Testis (tissue), 2 donors: ENCODE measurements at regions not wholly inside any gene's neighbourhood (a gene's known extent, or its start where the extent isn't known, plus 50 kb on each side); places are given as distances from the start of the nearest gene placed in this dataset.

Experiments used
- DNase-seq: peaks from one replicate; pipeline ENCODE4 v3.0.0-alpha.2; 2019
- H3K27ac ChIP-seq, 2 donors: fragments of 200-600 bp; sonication (generic); one replicate each; pipeline ENCODE4 v1.5.1; 2019
- H3K27me3 ChIP-seq: fragments of 200-600 bp; sonication (generic); one replicate; pipeline ENCODE4 v1.5.1; 2019
- H3K36me3 ChIP-seq: fragments of 200-600 bp; sonication (generic); one replicate; pipeline ENCODE4 v1.5.1; 2017; ENCODE audit warnings: low read depth; ENCODE audit errors: missing control alignments
- H3K4me1 ChIP-seq: fragments of 200-600 bp; sonication (generic); one replicate; pipeline ENCODE4 v1.5.1; 2019
- H3K4me3 ChIP-seq, 2 donors: fragments of 200-600 bp; sonication (generic); one replicate each; pipeline ENCODE4 v1.5.1; 2017 to 2019
- H3K9me3 ChIP-seq: fragments of 200-600 bp; sonication (generic); one replicate; pipeline ENCODE4 v1.5.1; 2017
- POLR2A ChIP-seq: fragments of 450-650 bp; IDR thresholded peaks from one replicate; pipeline ENCODE4 v1.6.1; 2017; ENCODE audit warnings: antibody characterized with exemption, mild to moderate bottlenecking, moderate library complexity
- WGBS, 2 donors: methylation state at CpG; one replicate each; pipeline ENCODE4 v1.1.5; 2018; 5-methylcytosine and 5-hydroxymethylcytosine counted together
- intact Hi-C: fragments of 100-400 bp; cut with DNase I; formaldehyde crosslinking; loops from one replicate; pipeline ENCODE4 v1.15.1; 2023; ENCODE audit warnings: low total_unique reads
- TF ChIP-seq, protein P1 (sequence below), 3 experiments: fragments of 450-650 bp in 2 of 3; fragments of 200-600 bp in 1 of 3; sonication (generic) in 1 of 3; IDR thresholded peaks; one replicate each; pipeline ENCODE4 v1.5.1; 2016 to 2019; ENCODE audit warnings: antibody characterized with exemption in 3 of 3, mild to moderate bottlenecking in 2 of 3, moderate library complexity in 1 of 3

DNA sequence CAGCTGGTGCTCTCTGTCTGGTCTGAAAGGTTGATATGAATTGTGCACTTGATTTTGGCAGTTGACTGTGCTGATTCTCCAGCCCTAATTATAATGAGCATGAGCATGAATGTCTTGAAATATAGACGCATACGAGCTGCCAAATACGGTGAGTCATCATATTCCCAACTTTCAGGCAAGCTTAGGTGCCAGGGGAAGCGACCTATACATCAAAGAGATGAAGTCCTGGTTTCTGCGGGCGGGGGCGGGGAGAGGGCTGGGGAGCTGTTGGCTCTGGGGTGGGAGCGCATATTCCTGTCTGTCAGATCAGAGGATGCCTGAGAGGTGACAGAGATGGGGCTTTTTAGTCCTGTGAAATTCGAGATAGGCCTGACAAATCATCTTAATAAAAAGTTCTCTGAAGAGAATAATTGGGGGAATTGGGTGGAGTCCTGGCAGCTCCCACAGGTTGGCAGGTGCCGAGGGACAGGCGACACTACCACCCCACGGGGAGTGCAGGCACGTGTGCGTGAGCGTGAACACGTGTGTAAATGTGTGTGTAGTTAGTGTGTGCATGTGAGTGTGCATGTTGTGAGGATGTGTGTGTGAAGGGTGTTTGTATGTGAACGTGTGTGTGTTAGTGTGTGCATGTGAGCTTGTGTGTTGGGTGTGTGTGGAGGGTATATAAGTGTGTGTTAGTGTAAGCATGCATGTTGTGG is 865.3 kb downstream of the TBC1D22A start:
- Histone ChIP-seq H3K9me3 (no peaks in the 10 kb centered on the region), H3K27ac (no peak overlapping the region), H3K4me1 (no peaks in the 10 kb centered on the region), H3K4me3 (no peak overlapping the region), H3K36me3 (no peaks in the 10 kb centered on the region), H3K27me3 (no peaks in the 10 kb centered on the region)
- WGBS, 2 donors: 60% methylated on average over 17 of the region's 17 CpGs
- DNase-seq: no peak
- intact Hi-C loops: no loop called here
- TF ChIP-seq POLR2A: no peak
- TF ChIP-seq, protein P1, sequence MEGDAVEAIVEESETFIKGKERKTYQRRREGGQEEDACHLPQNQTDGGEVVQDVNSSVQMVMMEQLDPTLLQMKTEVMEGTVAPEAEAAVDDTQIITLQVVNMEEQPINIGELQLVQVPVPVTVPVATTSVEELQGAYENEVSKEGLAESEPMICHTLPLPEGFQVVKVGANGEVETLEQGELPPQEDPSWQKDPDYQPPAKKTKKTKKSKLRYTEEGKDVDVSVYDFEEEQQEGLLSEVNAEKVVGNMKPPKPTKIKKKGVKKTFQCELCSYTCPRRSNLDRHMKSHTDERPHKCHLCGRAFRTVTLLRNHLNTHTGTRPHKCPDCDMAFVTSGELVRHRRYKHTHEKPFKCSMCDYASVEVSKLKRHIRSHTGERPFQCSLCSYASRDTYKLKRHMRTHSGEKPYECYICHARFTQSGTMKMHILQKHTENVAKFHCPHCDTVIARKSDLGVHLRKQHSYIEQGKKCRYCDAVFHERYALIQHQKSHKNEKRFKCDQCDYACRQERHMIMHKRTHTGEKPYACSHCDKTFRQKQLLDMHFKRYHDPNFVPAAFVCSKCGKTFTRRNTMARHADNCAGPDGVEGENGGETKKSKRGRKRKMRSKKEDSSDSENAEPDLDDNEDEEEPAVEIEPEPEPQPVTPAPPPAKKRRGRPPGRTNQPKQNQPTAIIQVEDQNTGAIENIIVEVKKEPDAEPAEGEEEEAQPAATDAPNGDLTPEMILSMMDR (IDR thresholded peaks at IDR 0.05): no peak

DNA sequence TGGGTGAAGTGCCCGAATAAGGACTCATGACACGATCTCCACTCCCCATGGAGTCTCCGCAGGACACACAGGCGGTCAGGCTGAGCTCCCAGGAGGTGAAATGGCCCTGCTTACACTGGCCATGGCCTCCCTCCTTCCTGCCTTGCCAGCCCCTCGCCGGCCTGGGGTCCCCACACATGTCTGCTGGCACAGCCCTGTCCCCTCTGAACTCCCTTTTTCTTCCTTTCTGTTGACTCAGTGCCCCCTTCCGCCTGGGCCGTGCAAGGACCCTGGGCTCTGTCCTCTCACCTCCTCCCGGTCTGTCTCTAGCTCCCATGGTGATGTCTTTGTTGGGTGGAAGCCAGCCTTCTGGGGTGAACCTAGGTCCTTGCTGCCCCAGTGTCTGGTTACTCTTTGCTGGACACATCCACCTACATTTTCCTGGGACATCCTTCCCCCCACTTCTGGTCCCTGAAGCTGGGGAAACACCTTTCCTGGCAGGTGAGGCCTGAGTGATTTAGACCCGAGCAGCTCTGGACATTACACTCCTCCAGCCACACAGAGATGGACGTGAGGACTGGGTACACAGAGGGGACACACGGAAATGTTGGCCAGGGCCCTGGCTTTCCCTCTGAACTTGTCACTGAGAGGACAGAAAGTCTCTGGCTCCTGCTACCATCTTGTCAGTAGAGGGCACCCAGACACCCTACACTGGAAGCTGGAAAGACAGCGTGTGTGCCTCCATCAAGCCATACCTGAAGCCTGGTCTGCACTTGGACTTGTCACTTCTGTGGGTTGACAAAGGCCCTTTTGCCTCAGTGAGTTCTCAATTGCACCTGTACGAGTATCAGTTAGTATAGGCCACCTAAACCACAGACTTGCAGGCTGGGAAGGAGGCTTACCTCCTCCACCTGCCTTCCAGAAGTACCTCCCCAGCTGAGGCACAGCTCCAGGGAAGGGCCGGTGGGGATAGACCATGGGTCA is 864.3 kb downstream of the TBC1D22A start:
- Histone ChIP-seq H3K9me3 (no peaks in the 10 kb centered on the region), H3K27ac (no peak overlapping the region), H3K27me3 (no peaks in the 10 kb centered on the region), H3K4me3 (no peak overlapping the region), H3K36me3 (no peaks in the 10 kb centered on the region), H3K4me1 (no peaks in the 10 kb centered on the region)
- DNase-seq: no peak
- no peak for TF ChIP-seq POLR2A
- intact Hi-C loops: no loop called here
- 82 to 86% methylated on average over 13 to 15 of the region's 15 CpGs for WGBS, 2 donors

DNA sequence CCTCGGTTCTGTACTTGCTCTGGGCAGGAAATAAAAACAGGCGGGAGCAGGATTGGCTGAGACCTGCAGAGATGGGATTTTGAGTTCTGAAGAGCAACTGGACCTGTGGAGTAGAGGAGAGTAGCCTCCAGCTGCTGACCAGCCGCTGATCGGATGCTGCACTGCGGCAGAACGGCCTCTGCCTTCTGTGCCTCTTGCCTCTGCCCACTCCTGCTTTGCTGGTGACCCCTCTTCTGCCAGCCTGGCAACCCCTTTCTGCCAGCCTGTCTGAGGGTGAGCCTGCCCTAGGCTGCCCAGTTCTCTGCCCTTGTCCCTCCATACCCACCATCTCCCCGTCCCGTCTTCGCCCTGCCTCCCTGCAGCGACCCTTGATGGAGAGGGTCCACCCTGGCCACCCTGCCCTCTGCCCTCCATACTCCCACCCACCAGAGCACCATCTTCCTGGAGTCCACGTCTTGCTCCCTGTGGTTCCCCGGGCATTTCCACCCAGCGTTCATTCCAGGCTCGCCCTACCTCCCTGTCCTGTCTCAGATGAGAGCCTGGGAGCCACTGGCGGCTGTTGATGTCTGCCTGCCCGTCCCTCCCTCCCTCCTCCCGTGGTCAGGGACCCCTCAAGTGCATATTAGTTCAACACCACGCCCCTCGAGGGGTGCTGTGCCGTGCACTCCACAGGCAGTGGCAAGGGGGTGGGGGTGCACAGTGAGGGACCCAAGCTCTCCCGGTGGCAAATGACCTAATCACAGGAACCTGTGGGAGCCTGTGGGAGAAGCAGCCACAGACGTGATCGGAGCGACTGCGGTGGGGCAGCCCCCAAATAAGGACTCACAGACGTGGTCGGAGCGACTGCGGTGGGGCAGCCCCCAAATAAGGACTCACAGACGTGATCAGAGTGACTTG is 863.3 kb downstream of the TBC1D22A start:
- Histone ChIP-seq H3K27ac (no peak overlapping the region), H3K36me3 (no peaks in the 10 kb centered on the region), H3K4me3 (no peak overlapping the region), H3K9me3 (no peaks in the 10 kb centered on the region), H3K27me3 (no peaks in the 10 kb centered on the region), H3K4me1 (no peaks in the 10 kb centered on the region)
- TF ChIP-seq, protein P1 (IDR thresholded peaks at IDR 0.05): no peak
- TF ChIP-seq POLR2A: no peak
- intact Hi-C loops: no loop called here
- no peak for DNase-seq
- 86 to 92% methylated on average over 23 to 30 of the region's 30 CpGs for WGBS, 2 donors

DNA sequence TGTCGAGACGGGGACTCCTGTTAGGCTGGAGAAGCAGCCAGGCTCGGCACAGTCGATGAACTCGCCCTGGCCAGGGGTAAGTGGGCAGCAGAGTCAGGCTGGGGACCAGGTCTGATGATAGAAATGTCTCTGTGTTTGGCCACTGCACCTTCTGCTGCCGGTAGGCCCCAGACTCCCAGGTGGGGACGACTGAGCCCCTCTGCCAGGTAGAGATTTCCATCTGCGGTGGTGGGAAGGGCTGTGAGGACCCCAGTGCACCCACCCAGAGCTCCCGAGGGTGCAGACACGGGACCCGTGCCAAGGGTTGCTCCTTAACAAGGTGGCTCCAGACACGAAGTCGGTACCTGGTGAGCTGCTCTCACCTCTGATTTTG is 862.5 kb downstream of the TBC1D22A start:
- Histone ChIP-seq H3K36me3 (no peaks in the 10 kb centered on the region), H3K9me3 (no peaks in the 10 kb centered on the region), H3K4me1 (no peaks in the 10 kb centered on the region), H3K27me3 (no peaks in the 10 kb centered on the region), H3K4me3 (no peak overlapping the region), H3K27ac (no peak overlapping the region)
- WGBS, 2 donors: 88 to 89% methylated on average over 5 to 13 of the region's 13 CpGs
- TF ChIP-seq, protein P1 (IDR thresholded peaks at IDR 0.05): no peak
- no peak for TF ChIP-seq POLR2A
- DNase-seq: no peak
- intact Hi-C loops: no loop called here
